ENCODE measurements at regions not wholly inside any gene's neighbourhood (a gene's known extent, or its start where the extent isn't known, plus 50 kb on each side); places are given as distances from the start of the nearest gene placed in this dataset.

DNA sequence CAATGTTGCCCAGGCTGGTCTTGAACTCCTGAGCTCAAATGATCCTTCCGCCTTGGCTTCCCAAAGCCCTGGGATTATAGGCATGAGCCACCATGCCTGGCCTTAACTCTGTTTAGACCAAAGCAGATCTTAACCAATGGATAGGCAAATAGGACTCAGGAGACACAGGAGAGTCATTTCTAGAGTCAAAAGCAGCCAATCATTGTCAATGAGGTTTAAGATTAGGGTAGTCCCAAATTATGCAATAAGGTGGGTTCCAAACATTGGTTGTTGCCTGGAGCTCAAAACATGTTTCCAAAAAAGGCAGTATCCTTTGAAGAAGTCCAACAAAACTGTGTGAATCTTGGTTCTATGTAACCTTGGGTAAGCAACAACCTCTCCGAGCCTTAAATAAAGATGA, 95.7 kb upstream of the JARID2 start:
- TF ChIP-seq, protein P1, sequence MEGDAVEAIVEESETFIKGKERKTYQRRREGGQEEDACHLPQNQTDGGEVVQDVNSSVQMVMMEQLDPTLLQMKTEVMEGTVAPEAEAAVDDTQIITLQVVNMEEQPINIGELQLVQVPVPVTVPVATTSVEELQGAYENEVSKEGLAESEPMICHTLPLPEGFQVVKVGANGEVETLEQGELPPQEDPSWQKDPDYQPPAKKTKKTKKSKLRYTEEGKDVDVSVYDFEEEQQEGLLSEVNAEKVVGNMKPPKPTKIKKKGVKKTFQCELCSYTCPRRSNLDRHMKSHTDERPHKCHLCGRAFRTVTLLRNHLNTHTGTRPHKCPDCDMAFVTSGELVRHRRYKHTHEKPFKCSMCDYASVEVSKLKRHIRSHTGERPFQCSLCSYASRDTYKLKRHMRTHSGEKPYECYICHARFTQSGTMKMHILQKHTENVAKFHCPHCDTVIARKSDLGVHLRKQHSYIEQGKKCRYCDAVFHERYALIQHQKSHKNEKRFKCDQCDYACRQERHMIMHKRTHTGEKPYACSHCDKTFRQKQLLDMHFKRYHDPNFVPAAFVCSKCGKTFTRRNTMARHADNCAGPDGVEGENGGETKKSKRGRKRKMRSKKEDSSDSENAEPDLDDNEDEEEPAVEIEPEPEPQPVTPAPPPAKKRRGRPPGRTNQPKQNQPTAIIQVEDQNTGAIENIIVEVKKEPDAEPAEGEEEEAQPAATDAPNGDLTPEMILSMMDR (conservative IDR thresholded peaks at IDR 0.05) = no peak
- TF ChIP-seq EZH2 (IDR thresholded peaks at IDR 0.05; ENCODE audit: low read depth) = no peak
